Stimulated activated naive CD8-positive, alpha-beta T cell treated with anti-CD3 and anti-CD28 coated beads, Interleukin-15, amount 100 ng/mL, for 72 hours (primary cell): ENCODE measurements at regions not wholly inside any gene's neighbourhood (a gene's known extent, or its start where the extent isn't known, plus 50 kb on each side); places are given as distances from the start of the nearest gene placed in this dataset.
A peak's percentile ranks its signal among the peaks of the same experiment; 100 is the strongest.
"Not testable (repeated sequence)": the region's sequence is repeated elsewhere in the genome, so short reads cannot be mapped to it uniquely, and the experiment has no call there.

Experiments
- ATAC-seq: fragments of 150-1000 bp; cut with Tn5 transposase; 2 replicates; pipeline ENCODE4 v1.10.0; 2021; ENCODE audit warnings: mild to moderate bottlenecking, moderate library complexity
- DNase-seq, 2 donors: peaks; one replicate each; pipeline ENCODE4 v3.0.0; 2021 to 2022
- H3K27ac Mint-ChIP-seq, 2 donors: one replicate each; pipeline ENCODE4 v1.8.0; 2022; ENCODE audit warnings: mild to moderate bottlenecking in 2 of 2, mixed read lengths in 2 of 2, moderate library complexity in 2 of 2
- H3K27me3 Mint-ChIP-seq: one replicate; pipeline ENCODE4 v1.8.0; 2022; ENCODE audit warnings: mixed read lengths
- H3K4me1 Mint-ChIP-seq: one replicate; pipeline ENCODE4 v1.8.0; 2022; ENCODE audit warnings: mild to moderate bottlenecking, mixed read lengths
- H3K4me3 Mint-ChIP-seq, 2 donors: one replicate each; pipeline ENCODE4 v1.8.0; 2022; ENCODE audit warnings: mild to moderate bottlenecking in 2 of 2, mixed read lengths in 2 of 2, moderate library complexity in 1 of 2
- H3K9me3 Mint-ChIP-seq, 2 donors: one replicate each; pipeline ENCODE4 v1.8.0; 2022; ENCODE audit warnings: mixed read lengths in 2 of 2

DNA sequence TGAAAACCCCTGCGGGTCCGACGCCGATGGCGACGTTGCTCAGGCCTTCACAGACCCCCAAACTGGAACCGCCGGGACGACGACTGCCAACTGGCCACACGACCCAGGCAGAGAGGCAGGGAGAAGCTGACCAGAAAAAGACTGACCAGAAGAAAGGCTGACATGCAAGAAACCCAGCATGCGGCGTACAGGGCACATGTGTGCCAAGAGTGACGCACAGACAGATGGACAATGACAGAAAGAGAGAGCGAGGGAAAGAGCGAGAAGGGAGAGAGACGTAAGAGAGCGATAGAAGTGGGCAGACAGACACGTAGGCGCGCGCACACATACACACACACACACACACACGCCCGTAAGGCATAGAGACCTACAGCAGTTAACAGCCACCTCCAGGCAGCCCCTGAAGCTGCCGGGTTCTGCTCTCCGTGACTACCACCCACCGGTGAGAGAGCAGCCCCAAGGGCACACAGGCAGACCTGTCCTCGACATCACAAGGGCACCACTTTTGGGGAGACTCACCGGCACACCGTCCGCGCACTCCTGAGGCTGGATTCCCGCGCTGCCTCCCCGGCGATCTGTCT is 67.2 kb upstream of the ZNF527 start:
- ATAC-seq, result no peak
- DNase-seq, result no peak
- peaks cover 14% of the 10 kb centered on the region for H3K27me3 Mint-ChIP-seq
- peaks cover 14 to 33% of the 10 kb centered on the region in 2 donors for H3K9me3 Mint-ChIP-seq
- peaks cover 8% of the 10 kb centered on the region for H3K4me1 Mint-ChIP-seq
- peak overlapping the region; percentile 29 to 70 for H3K4me3 Mint-ChIP-seq
- peak overlapping the region in 1 of 2 donors; percentile 87 for H3K27ac Mint-ChIP-seq

DNA sequence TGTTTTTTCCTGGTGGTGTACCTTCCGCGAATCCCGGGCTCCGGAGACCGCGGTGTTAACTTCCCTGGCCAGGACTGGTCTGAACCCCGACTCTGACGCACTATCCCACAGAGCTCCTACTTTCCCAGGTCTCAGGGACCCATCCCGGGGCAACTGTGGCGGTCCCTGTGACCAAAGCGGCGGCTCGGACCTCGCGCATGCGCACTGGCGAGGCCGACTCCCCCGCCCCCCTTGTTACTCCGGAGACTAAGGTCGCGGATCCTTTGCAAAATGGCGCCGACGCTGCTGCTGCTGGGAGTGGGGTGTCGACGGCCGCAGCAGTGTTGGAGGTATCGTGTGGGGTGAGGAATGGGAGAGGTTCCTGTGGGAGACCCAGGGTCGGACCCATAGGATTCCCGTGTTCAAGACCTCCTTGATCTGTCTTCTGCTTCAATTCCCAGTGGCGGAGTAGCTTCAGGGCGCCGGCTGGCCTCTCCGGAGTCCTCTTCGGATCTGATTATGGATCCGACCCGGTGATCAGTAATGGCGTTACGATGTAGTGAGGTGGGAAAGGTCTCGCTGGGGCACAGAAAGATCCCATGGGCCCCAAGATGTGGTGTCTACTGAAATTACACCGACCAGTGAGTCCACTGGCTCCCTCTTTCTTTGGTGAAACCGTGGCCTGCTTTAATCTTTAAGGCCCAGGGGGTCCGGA is 66.6 kb upstream of the ZNF527 start:
- peaks cover 8% of the 10 kb centered on the region for H3K4me1 Mint-ChIP-seq
- DNase-seq (no peak), ATAC-seq (no peak)
- H3K4me3 Mint-ChIP-seq, result peak overlapping the region; percentile 29 to 70
- H3K27me3 Mint-ChIP-seq, result peaks cover 14% of the 10 kb centered on the region
- peak overlapping the region in 1 of 2 donors; percentile 46 for H3K27ac Mint-ChIP-seq
- peaks cover 14 to 33% of the 10 kb centered on the region in 2 donors for H3K9me3 Mint-ChIP-seq

DNA sequence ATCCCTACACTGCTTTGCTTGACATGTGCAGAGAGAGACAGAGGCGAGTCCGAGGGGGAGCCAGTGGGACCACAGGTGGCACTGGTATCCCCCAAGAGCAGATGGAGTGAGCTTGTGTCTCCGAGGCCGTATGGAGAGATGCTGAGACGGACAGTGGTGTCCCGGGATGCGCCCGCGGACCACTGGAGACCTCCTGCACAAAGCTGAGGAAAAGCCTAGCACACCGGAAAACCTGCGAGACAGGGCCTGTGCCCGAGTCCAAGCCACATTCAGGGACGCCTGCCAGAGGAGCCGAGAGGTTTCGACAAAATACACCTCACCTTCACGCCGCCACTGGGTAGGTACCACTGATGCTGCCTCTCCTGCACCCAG is 66.0 kb upstream of the ZNF527 start:
- Mint-ChIP-seq H3K27ac (no peak overlapping the region), H3K27me3 (peaks cover 14% of the 10 kb centered on the region), H3K4me1 (peaks cover 8% of the 10 kb centered on the region), H3K4me3 (no peak overlapping the region), H3K9me3 (peaks cover 14 to 33% of the 10 kb centered on the region in 2 donors)
- no peak for ATAC-seq
- no peak for DNase-seq

DNA sequence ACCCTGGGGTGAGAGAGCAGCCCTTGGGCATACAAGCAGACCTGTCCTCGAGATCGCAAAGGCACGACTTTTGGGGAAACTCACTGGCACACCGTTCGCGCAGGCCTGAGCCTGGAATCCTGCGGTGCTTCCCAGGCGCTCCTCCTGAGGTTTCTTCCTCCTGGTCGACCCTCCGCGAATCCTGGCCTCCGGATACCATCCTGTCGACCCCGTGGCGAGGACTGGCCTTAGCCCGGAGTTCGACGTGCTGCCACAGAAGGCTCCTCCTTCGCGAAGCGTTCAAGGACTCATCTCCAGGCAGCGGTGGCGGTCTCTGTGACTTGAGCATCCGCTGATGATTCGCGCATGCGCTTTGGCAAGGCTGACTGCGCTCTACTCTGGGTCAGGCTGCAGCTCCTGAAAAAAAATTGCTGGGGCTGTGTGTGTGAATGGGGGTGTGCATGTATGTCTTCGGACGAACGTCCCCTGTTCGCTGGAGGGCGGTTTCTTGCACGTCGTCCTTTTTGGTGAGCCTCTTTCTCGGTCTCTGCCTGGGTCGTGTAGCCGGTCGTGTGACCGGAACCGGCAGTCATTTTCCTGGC is 64.4 kb upstream of the ZNF527 start:
- Mint-ChIP-seq H3K4me1 (peaks cover 8% of the 10 kb centered on the region), H3K27ac (no peak overlapping the region), H3K4me3 (no peak overlapping the region), H3K27me3 (peaks cover 14% of the 10 kb centered on the region), H3K9me3 (peaks cover 16 to 33% of the 10 kb centered on the region in 2 donors)
- ATAC-seq (no peak), DNase-seq (no peak)

DNA sequence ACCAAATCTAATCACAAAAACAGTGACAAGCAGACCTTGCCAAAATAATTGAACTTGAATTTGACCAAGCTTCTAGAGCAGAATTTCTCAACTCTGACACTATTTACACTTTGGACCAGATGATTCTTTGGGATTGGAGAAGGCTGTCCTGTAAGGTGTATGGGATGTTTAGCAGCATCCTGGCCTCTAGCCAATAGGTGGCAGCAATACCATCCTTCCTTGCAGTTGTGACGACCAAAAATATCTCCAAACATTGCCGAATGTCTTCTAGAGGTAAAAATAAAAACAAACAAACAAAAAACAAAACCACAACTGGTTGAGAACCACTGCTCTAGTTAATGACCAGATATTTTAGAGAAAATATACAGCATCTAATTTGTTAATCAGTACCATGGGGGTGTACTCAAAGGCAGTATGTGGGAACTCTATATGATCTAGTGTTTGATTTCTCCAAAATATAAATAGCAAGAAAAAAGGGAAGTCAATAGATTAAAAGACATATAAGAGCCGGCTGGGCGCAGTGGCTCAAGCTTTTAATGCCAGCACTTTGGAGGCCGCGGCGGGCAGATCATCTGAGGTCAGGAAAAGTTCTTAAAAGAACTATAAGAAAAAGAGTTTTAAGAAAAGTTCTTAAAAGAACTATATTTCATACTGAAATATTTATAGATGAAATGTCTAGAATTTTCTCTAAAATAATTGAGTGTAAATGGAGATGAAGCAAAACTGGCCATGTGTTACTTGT is 60.9 kb upstream of the ZNF527 start:
- ATAC-seq, result no peak
- DNase-seq, result no peak
- Mint-ChIP-seq H3K4me3 (no peak overlapping the region), H3K9me3 (peaks cover 23 to 32% of the 10 kb centered on the region in 2 donors), H3K4me1 (peaks cover 16% of the 10 kb centered on the region), H3K27ac (no peak overlapping the region), H3K27me3 (no peaks in the 10 kb centered on the region)

DNA sequence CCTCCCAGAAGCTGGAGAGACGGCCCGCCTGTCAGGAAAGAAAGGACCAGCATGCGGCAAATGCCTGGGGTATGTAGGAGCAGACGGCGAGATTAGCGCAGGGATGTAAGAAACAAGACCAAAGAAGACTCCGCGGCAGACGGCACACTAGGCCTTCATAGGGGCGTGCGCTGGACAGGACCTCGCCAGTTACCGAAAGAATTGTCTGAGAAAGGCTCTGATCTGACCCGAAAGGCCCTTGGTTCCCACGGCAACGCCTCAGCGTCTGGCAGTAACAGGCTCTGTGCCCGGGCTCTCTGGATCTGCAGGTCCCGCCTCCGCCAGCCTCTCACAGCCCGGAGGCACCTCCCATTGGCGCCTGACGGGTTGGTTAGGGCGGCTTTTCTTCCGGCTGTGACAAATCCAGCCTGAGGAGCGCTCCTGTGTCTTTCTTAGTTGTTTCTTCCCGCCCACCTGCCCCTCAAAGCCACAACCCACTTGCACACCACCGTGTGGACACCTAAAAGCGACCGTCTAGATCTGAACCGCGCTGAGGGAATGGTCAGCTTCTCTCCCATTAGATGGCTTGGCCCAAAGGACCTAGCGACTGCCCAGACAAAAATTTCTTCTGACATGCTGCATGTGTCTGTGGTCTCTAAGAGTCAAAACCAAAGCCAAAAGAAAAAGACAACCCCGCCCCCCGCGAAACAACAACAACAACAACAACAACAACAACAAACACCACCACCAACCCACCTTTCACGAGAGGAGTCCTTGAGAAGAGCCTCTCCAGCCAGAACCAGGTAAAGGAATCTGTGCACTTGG is 58.2 kb upstream of the ZNF527 start:
- Mint-ChIP-seq H3K9me3 (peaks cover 14 to 23% of the 10 kb centered on the region in 2 donors), H3K27ac (peak overlapping the region; percentile 23 to 40), H3K4me3 (peak overlapping the region; percentile 65 to 81), H3K4me1 (peaks cover 16% of the 10 kb centered on the region)
- H3K27me3 Mint-ChIP-seq, result not testable (repeated sequence)
- ATAC-seq (peak; percentile 67), DNase-seq (peak; percentile 59 to 68)

DNA sequence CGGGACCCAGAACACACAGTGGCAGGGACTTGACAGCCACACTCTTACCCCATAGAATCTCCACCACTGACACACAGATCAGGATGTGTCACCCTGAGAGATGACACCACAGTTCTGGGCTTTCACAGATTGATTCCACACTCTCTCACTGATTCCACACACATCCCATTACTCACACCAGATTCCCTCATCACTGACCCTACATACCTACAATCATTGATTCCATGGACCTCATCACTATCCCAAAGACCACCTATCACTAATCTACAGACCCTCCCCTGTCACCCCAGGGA is 57.6 kb upstream of the ZNF527 start:
- no peak for ATAC-seq
- Mint-ChIP-seq H3K4me3 (peak overlapping the region; percentile 65 to 81), H3K9me3 (peaks cover 14 to 23% of the 10 kb centered on the region in 2 donors), H3K27ac (peak overlapping the region in 1 of 2 donors; percentile 40), H3K27me3 (no peaks in the 10 kb centered on the region), H3K4me1 (peaks cover 16% of the 10 kb centered on the region)
- no peak for DNase-seq

DNA sequence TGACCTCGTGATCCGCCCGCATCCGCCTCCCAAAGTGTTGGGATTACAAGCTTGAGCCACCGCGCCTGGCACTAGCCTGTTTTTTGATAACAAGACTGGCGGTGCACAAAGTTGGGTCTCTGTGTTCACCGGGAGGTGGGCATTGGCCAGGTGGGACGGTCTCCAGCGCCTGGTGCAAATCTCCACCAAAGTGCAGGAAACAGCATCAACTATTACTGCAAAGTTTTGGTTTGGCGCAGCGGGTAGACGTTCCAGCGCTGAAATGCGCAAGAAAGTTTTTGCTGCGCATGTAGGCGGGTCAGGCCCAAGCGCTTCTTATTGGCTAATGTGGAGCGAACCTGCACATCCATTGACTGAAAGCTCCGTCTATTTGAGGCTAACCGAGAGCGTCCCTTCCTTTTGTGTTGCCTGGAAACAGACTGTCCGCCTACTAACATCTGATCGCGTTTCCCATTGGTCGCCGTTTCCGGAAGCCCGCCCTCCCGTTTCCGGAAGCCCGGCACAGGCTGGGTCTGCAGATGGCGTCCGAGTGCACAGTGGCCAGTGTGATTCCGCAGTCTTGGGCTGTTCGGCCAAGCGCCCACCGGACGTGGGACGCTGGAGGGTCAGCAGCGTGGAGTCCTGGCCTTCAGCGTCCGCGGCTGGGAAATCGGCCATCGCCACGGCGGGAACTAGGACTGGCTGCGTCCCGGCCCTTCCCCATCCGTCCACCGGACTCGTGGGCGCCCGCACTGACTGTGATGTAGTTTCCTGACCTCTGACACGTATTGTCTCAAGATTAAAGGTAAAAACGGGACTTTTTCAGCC is 53.3 kb upstream of the ZNF527 start:
- Mint-ChIP-seq H3K27me3 (no peaks in the 10 kb centered on the region), H3K27ac (peak overlapping the region; percentile 93 to 95), H3K4me1 (peaks cover 50% of the 10 kb centered on the region), H3K9me3 (peaks cover 10 to 23% of the 10 kb centered on the region in 2 donors), H3K4me3 (peak overlapping the region; percentile 94 to 97)
- ATAC-seq, result peak; percentile 98
- peak; percentile 87 to 95 for DNase-seq

DNA sequence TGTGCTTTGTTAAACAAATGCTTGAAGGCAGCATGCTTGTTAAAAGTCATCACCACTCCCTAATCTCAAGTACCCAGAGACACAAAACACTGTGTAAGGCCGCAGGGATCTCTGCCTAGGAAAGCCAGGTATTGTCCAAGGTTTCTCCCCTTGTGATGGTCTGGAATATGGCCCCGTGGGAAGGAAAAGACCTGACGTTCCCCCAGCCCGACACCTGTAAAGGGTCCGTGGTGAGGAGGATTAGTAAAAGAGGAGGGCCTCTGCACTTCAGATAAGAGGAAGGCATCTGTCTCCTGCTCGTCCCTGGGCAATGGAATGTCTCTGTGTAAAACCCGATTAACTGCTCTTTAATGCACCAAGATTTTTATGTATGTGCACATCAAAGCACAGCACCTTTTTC is 49.9 kb upstream of the ZNF527 start:
- DNase-seq, H3K9me3 Mint-ChIP-seq, H3K4me3 Mint-ChIP-seq, H3K27ac Mint-ChIP-seq, H3K27me3 Mint-ChIP-seq, ATAC-seq: not testable (repeated sequence)
- peaks cover 39% of the 10 kb centered on the region for H3K4me1 Mint-ChIP-seq
